Sigmoid colon (tissue), 6 donors: ENCODE measurements at regions not wholly inside any gene's neighbourhood (a gene's known extent, or its start where the extent isn't known, plus 50 kb on each side); places are given as distances from the start of the nearest gene placed in this dataset.
"Not testable (repeated sequence)": the region's sequence is repeated elsewhere in the genome, so short reads cannot be mapped to it uniquely, and the experiment has no call there.

Experiments
- DNase-seq: peaks from one replicate; pipeline ENCODE4 v3.0.0-alpha.2; 2019
- H3K27ac ChIP-seq, 4 donors: fragments of 200-600 bp; sonication (generic); one replicate each; pipeline ENCODE4 v1.5.1; 2016 to 2019; ENCODE audit warnings: mild to moderate bottlenecking in 1 of 4
- H3K27me3 ChIP-seq, 3 donors: fragments of 200-600 bp; sonication (generic); one replicate each; pipeline ENCODE4 v1.5.1; 2019; ENCODE audit warnings: mild to moderate bottlenecking in 1 of 3
- H3K36me3 ChIP-seq, 4 donors: fragments of 200-600 bp; sonication (generic); one replicate each; pipeline ENCODE4 v1.5.1; 2016 to 2019
- H3K4me1 ChIP-seq, 4 donors: fragments of 200-600 bp; sonication (generic); one replicate each; pipeline ENCODE4 v1.5.1; 2017 to 2019
- H3K4me3 ChIP-seq, 4 donors: fragments of 200-600 bp; sonication (generic); one replicate each; pipeline ENCODE4 v1.5.1; 2017 to 2019; ENCODE audit warnings: mild to moderate bottlenecking in 2 of 4, moderate library complexity in 1 of 4
- H3K9me3 ChIP-seq, 4 donors: fragments of 200-600 bp in 3 of 4; sonication (generic) in 3 of 4; one replicate each; pipeline versions ENCODE4 v1.5.1 to v1.6.1; 2013 to 2019
- EP300 ChIP-seq, 4 donors: sonication (generic); formaldehyde crosslinking; IDR thresholded peaks; one replicate each; pipeline ENCODE4 v1.6.1; 2017; ENCODE audit warnings: antibody characterized with exemption in 4 of 4
- POLR2A ChIP-seq, 2 donors: fragments of 450-650 bp; IDR thresholded peaks; one replicate each; pipeline ENCODE4 v1.6.1; 2016; ENCODE audit warnings: antibody characterized with exemption in 2 of 2, mild to moderate bottlenecking in 2 of 2, moderate library complexity in 2 of 2
- POLR2AphosphoS5 ChIP-seq, 4 donors: sonication (generic); formaldehyde crosslinking; IDR thresholded peaks; one replicate each; pipeline ENCODE4 v1.6.1; 2017; ENCODE audit warnings: antibody characterized with exemption in 4 of 4
- WGBS, 2 donors: extraction: QIAGEN DNeasy Blood & Tissue Kit; methylation state at CpG; one replicate each; pipeline ENCODE4 v1.1.7; 2013; 5-methylcytosine and 5-hydroxymethylcytosine counted together
- intact Hi-C: fragments of 100-400 bp; cut with DNase I; formaldehyde crosslinking; loops from one replicate; pipeline ENCODE4 v1.15.1; 2023
- TF ChIP-seq, protein P1 (sequence below), 4 experiments: fragments of 450-650 bp in 3 of 4; fragments of 200-600 bp in 1 of 4; IDR thresholded peaks; one replicate each; pipeline ENCODE4 v1.5.1; 2016 to 2019; ENCODE audit warnings: antibody characterized with exemption in 4 of 4, mild to moderate bottlenecking in 3 of 4, moderate library complexity in 2 of 4
- donor health status: healthy with polysubstance abuse.
- donor health status: healthy.

DNA sequence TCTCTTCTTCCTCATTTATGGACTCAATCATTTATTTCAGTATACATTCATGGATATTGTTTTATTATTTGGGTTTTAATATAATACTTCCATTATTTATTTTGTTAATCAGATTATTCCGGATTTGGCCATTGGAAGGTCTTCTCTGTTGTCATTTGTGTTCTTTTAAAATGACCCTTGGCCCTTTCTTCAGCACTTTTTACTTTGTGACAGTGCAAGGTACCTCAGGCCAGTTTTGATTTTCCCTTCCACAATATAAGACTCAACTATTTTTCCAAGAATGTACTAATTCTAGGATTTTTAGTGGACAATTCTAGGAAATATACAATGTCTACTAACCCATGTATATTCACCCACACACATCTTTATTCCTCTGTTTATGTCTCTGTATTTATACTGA, 521.4 kb upstream of the FOXG1 start:
- TF ChIP-seq, protein P1, sequence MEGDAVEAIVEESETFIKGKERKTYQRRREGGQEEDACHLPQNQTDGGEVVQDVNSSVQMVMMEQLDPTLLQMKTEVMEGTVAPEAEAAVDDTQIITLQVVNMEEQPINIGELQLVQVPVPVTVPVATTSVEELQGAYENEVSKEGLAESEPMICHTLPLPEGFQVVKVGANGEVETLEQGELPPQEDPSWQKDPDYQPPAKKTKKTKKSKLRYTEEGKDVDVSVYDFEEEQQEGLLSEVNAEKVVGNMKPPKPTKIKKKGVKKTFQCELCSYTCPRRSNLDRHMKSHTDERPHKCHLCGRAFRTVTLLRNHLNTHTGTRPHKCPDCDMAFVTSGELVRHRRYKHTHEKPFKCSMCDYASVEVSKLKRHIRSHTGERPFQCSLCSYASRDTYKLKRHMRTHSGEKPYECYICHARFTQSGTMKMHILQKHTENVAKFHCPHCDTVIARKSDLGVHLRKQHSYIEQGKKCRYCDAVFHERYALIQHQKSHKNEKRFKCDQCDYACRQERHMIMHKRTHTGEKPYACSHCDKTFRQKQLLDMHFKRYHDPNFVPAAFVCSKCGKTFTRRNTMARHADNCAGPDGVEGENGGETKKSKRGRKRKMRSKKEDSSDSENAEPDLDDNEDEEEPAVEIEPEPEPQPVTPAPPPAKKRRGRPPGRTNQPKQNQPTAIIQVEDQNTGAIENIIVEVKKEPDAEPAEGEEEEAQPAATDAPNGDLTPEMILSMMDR (IDR thresholded peaks at IDR 0.05) = no peak
- TF ChIP-seq POLR2AphosphoS5 (IDR thresholded peaks at IDR 0.05) (no peak), EP300 (IDR thresholded peaks at IDR 0.05) (no peak), POLR2A (IDR thresholded peaks at IDR 0.05) (no peak)
- H3K4me1 ChIP-seq = no peaks in the 10 kb centered on the region
- intact Hi-C loops = no loop called here

DNA sequence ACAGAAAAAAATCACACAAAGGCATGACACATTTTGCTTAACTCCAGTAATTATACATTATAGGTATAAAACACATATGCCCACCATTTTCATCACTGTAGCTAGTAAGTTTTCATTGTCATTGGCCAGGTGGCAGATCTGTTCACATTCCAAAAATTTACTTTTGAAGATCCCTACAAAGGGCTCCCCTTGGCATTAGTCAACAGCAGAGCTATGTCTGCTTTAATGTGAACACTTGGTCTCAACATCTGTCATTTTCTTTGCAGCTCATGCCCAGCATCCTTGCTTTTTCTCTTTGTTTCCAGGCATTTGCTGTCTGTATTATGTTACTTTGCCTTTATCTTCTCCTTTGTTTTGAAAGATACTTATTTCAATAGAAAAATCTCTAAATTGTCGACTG, 519.1 kb upstream of the FOXG1 start:
- TF ChIP-seq POLR2A (IDR thresholded peaks at IDR 0.05) = no peak
- TF ChIP-seq, protein P1 (IDR thresholded peaks at IDR 0.05) = no peak
- no peak for TF ChIP-seq EP300 (IDR thresholded peaks at IDR 0.05)
- TF ChIP-seq POLR2AphosphoS5 (IDR thresholded peaks at IDR 0.05) = no peak
- intact Hi-C loops = no loop called here
- H3K4me3 ChIP-seq = no peak overlapping the region
- H3K36me3 ChIP-seq = no peaks in the 10 kb centered on the region
- H3K4me1 ChIP-seq = no peaks in the 10 kb centered on the region
- no peak for DNase-seq
- 62 to 80% methylated on average over 1 of the region's 1 CpG for WGBS, 2 donors
- peaks cover 0 to 3% (median 0%) of the 10 kb centered on the region in 4 donors for H3K9me3 ChIP-seq
- H3K27me3 ChIP-seq = no peaks in the 10 kb centered on the region
- H3K27ac ChIP-seq = no peak overlapping the region

More for the DNA sequence above, 521.4 kb upstream of the FOXG1 start:
- no peak overlapping the region for H3K4me3 ChIP-seq
- H3K36me3 ChIP-seq = no peaks in the 10 kb centered on the region
- H3K9me3 ChIP-seq = peaks cover 0 to 3% (median 0%) of the 10 kb centered on the region in 4 donors
- H3K27ac ChIP-seq = no peak overlapping the region
- WGBS, 2 donors = 43 to 46% methylated on average over 1 of the region's 1 CpG
- DNase-seq = no peak
- no peaks in the 10 kb centered on the region for H3K27me3 ChIP-seq

DNA sequence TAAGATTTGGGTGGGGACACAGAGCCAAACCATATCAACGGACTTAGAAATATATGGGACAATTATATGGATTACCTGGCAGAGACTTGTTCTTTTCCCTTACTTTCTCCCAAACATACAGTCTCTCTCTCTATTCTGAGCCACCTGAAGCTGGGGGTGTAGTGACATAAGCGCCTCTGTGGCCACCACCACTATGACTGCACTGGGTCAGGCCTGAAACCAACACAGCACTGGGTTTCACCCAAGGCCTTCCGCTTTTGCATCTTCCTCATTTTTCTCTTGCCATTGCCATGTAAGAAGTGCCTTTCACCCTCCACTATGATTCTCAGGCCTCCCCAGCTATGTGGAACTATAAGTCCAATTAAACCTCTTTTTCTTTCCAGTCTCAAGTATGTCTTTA, 514.5 kb upstream of the FOXG1 start:
- H3K4me3 ChIP-seq, H3K27ac ChIP-seq, H3K27me3 ChIP-seq, DNase-seq, intact Hi-C loops, H3K4me1 ChIP-seq, H3K9me3 ChIP-seq, H3K36me3 ChIP-seq: not testable (repeated sequence)
- WGBS, 2 donors = 86 to 90% methylated on average over 3 of the region's 3 CpGs

DNA sequence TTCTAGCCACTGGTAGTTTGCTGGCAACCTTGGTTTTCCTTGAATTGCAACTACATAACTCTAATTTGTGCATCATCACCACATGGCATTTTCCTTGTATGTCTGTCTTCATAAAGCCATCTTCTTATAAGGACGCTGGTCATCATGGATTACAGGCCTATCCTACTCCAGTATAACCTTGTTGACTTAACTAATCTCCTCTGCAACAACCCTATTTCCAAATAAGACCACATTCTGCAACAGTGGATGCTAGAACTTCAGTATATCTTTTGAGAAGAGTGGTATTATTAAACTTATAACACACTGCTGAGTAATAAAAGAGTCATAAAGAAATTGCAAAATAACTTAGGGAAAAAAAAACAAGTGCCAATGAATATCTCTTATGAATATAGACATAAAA, 511.8 kb upstream of the FOXG1 start:
- intact Hi-C loops = no loop called here
- 51 to 70% methylated on average over 1 of the region's 1 CpG for WGBS, 2 donors
- no peaks in the 10 kb centered on the region for H3K36me3 ChIP-seq

DNA sequence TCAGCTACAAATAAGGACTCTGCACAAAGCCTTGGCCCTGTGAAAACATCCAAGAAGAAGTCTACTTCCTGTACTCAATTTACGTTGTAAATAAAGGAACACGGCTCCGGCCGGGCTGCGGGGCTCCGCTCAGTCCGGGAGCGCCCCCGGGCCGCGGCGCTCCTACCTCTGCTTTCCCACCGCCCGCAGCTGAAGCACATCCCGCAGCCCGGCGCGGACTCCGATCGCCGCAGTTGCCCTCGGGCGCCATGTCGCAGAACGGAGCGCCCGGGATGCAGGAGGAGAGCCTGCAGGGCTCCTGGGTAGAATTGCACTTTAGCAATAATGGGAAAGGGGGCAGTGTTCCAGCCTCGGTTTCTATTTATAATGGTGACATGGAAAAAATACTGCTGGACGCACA, 502.3 kb upstream of the FOXG1 start:
- Histone ChIP-seq H3K9me3 (no peaks in the 10 kb centered on the region), H3K4me3 (no peak overlapping the region), H3K27me3 (no peaks in the 10 kb centered on the region), H3K4me1 (no peaks in the 10 kb centered on the region), H3K36me3 (no peaks in the 10 kb centered on the region), H3K27ac (no peak overlapping the region)
- TF ChIP-seq, protein P1 (IDR thresholded peaks at IDR 0.05) = no peak
- TF ChIP-seq POLR2A (IDR thresholded peaks at IDR 0.05) (no peak), POLR2AphosphoS5 (IDR thresholded peaks at IDR 0.05) (no peak), EP300 (IDR thresholded peaks at IDR 0.05) (no peak)
- WGBS, 2 donors = 60% methylated on average over 29 of the region's 29 CpGs
- DNase-seq = no peak
- intact Hi-C loops = no loop called here

More for the DNA sequence above, 511.8 kb upstream of the FOXG1 start:
- DNase-seq = no peak
- no peaks in the 10 kb centered on the region for H3K27me3 ChIP-seq
- TF ChIP-seq, protein P1 (IDR thresholded peaks at IDR 0.05) = no peak
- TF ChIP-seq POLR2A (IDR thresholded peaks at IDR 0.05) (no peak), EP300 (IDR thresholded peaks at IDR 0.05) (no peak), POLR2AphosphoS5 (IDR thresholded peaks at IDR 0.05) (no peak)
- no peak overlapping the region for H3K27ac ChIP-seq
- no peak overlapping the region for H3K4me3 ChIP-seq
- no peaks in the 10 kb centered on the region for H3K9me3 ChIP-seq
- H3K4me1 ChIP-seq = no peaks in the 10 kb centered on the region
